ENCODE measurements at regions not wholly inside any gene's neighbourhood (a gene's known extent, or its start where the extent isn't known, plus 50 kb on each side); places are given as distances from the start of the nearest gene placed in this dataset.

DNA sequence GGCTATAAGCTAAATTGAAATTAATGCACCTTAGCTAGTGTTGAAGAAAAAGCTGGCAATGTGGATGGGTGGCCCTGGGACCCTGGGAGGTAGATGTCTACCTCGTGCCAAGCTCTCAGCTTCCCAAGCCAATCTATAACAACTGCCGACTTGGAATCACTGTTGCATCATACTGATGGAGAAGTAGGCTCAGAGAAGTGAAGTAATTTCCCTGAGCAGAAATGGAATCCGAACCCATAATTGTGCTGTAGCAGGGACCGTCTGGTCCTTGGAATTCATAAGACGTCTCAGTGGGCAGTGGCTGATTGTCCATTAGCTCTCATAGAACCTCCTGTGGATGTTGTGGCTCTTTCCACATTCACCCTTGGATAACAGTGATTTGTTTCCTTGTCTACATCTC is 196.6 kb downstream of the RAB11FIP4 start:
- TF ChIP-seq, protein P1, sequence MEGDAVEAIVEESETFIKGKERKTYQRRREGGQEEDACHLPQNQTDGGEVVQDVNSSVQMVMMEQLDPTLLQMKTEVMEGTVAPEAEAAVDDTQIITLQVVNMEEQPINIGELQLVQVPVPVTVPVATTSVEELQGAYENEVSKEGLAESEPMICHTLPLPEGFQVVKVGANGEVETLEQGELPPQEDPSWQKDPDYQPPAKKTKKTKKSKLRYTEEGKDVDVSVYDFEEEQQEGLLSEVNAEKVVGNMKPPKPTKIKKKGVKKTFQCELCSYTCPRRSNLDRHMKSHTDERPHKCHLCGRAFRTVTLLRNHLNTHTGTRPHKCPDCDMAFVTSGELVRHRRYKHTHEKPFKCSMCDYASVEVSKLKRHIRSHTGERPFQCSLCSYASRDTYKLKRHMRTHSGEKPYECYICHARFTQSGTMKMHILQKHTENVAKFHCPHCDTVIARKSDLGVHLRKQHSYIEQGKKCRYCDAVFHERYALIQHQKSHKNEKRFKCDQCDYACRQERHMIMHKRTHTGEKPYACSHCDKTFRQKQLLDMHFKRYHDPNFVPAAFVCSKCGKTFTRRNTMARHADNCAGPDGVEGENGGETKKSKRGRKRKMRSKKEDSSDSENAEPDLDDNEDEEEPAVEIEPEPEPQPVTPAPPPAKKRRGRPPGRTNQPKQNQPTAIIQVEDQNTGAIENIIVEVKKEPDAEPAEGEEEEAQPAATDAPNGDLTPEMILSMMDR (IDR thresholded peaks at IDR 0.05; ENCODE audit: control extremely low read depth, extremely low read depth, low read depth, missing control alignments): no peak
- DNase-seq (ENCODE audit: extremely low spot score): no peak
- POLR2A ChIA-PET: no interaction called here
- CTCF ChIA-PET: no interaction called here

Data from GM10248 (cell line).